ENCODE measurements at regions not wholly inside any gene's neighbourhood (a gene's known extent, or its start where the extent isn't known, plus 50 kb on each side); places are given as distances from the start of the nearest gene placed in this dataset.
"Not testable (repeated sequence)": the region's sequence is repeated elsewhere in the genome, so short reads cannot be mapped to it uniquely, and the experiment has no call there.

- DNase-seq, result no peak
Measured at GRCh38 chr1:99062192-99062591, 57.5 kb upstream of the PLPPR5 start.

DNA sequence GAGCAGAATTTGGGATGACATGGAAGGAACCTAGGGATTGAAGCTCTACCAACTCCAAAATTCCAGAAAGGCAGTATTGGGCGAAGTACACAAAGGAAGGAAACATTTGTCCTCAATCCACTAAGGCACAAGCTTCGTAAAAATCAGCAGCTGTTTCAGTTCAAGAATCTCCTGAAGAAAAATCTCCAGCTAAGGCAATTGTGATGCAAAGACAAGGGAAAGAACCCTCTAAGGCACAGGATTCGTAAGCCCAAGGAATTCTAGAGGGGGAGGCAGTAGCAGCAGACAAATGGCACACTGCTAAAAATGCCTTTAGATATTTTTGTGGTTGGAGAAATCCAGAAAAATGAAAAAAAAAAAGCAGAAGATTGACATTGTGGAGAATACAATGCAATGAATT is 64.5 kb upstream of the PLPPR5 start:
- no peak for DNase-seq

DNA sequence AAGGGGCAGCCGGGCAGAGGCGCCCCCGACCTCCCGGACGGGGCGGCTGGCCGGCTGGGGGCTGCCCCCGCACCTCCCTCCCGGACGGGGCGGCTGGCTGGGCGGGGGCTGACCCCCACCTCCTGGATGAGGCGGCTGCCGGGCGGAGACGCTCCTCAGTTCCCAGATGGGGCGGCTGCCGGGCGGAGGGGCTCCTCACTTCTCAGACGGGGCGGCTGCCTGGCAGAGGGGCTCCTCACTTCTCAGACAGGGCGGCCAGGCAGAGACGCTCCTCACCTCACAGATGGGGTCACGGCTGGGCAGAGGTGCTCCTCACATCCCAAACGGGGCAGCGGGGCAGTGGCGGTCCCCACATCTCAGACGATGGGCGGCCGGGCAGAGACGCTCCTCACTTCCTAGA is 73.9 kb upstream of the PLPPR5 start:
- DNase-seq, result not testable (repeated sequence)

DNA sequence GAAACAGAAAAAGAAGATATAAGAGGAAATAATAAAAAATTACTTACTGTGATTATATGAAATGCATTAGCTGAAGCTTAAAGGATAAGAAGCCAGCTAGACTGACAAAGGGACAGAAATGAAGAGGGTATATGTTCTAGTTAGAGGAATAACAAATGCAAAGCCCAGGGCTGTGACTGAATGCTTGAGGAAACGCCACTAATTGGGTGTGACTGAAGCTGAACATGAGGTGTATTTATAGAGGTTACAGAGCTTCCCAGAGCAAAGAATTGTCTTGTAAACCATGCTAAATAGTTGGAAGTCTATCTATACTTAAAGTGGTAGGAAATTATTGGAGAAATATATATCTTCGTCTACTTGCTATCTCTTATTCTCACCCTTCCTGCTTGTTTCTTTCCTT is 77.7 kb upstream of the PLPPR5 start:
- DNase-seq, result no peak

- DNase-seq, result no peak
Measured at GRCh38 chr1:99083338-99083737, 78.7 kb upstream of the PLPPR5 start.

- no peak for DNase-seq
Measured at GRCh38 chr1:99084562-99084961, 79.9 kb upstream of the PLPPR5 start.

GRCh38 chr1:99086057-99086456 is 81.4 kb upstream of the PLPPR5 start:
- DNase-seq, result no peak

DNA sequence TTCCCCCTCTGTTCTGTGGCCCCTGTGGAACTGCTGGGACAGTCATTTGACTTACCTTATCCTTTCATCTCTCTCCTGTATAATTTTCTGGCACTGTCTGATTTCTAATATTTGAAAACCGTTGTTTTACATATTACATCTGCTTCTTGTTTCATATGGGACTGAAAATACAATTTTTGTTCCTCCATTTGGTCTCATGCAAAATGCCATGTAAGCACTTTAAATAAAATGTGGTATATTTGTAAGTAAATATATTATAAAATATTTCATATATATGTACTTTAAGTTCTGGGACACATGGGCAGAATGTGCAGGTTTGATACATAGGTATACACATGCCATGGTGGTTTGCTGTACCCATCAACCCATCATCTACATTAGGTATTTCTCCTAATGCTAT is 93.9 kb upstream of the PLPPR5 start:
- DNase-seq, result no peak

GRCh38 chr1:99106274-99106673 is 101.6 kb upstream of the PLPPR5 start:
- no peak for DNase-seq

DNA sequence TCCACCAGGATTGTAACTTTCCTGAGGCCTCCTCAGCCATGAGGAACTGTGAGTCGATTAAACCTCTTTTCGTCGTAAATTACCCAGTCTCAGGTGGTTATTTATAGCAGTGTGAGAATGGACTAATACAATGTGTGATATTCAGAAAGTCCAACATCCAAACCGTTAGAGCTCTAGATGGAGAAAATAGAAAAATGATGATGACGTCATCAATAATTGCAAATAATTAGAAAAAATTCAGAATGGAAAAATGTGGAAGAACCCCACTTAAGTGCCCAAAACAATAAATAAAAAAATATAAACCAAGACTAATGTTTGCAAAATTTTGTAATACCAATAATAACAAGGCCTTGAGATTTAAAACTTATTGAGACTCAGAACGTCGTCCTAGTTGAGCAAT is 103.0 kb upstream of the PLPPR5 start:
- no peak for DNase-seq

GRCh38 chr1:99110140-99111041 is 105.7 kb upstream of the PLPPR5 start:
- no peak for DNase-seq

GRCh38 chr1:99115231-99115630 is 110.6 kb upstream of the PLPPR5 start:
- DNase-seq, result no peak

DNA sequence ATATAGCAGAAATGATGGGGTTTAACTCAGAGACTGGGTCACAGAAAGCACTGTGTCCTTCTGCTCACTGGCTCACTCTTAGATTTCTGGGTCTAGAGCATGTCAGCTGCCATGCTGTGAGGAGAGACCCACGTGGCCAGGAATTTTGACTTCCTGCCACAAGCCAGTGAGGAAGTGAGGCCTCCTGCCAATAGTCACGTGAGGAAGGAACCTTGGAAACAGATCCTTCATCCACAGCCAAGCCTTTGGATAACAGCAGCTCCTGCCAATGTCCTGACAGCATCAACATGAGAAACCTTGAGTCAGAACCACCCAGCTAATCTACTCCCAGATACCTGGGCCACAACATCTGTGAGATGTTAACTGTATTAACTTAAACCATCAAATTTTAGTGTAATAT is 114.5 kb upstream of the PLPPR5 start:
- no peak for DNase-seq

- DNase-seq, result no peak
Measured at GRCh38 chr1:99122039-99122438, 117.4 kb upstream of the PLPPR5 start.

DNA sequence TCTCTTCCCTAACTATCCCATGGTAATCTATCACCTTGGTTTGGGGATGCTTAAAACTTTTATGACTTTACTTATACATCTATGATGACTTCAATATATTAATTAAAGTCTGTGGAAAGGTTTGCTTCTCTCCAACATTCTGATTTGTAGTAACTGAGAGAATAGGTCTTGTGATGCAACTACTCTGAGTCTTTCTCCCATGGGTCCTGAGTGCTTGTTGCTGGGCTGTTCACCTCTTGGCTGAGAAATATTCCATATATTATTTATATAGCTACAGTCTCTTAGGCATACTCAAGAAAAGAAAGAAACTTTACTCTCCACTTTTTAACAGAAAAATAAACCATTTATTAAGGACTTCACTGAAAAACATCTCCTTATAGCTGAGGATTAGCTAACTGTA is 119.3 kb upstream of the PLPPR5 start:
- DNase-seq, result no peak

DNA sequence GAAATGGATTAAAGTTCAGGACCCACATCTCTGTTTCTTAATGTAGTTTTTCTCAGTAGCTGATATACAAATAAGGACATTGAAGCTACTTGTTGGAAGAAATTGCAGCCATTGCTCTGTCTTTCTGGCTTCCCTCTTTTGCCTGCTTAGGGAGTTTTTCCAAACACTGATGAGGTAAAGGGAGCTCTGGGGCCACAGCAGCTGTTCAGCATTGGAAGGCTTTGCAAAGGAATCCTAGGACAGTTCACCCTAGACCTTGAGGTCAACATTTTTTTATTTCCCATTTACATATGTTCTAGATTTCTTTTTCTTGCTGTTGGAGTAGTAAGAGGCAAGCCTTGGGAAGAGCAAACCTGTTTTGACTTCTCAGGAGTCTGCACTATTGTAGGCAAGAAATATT is 126.9 kb upstream of the PLPPR5 start:
- DNase-seq, result no peak

GRCh38 chr1:99133756-99134500 is 129.3 kb upstream of the PLPPR5 start:
- peak; percentile 78 for DNase-seq

DNA sequence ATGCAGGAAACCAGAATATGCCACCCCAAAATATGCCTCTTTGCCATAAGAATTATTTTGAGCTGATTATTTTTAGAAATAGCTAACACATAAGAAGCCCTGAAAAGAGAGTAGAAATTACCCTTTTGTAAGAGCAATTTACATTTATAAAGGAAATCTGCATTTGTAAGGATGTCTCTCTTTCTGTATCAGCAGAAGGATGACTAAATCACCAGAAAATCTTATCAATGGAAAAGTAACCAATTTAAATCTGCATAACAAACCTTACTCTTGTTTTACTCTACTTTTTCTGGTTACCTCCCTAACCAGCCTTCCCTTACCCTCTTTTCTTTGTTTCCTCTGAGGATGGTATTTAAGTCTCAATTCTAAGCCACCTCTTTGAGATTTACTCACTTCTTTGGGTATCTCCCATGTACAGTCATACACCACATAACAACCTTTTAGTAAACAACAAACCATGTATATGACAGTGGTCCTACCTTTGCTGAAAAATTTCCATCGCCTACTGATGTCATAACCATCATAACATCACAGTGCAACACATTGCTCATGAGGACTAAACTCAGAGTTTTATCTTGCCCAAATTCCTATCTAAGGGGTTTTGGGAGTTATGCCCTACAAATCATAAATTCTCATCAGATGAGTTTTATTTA is 126.6 kb upstream of the PLPPR4 start:
- no peak for DNase-seq

DNA sequence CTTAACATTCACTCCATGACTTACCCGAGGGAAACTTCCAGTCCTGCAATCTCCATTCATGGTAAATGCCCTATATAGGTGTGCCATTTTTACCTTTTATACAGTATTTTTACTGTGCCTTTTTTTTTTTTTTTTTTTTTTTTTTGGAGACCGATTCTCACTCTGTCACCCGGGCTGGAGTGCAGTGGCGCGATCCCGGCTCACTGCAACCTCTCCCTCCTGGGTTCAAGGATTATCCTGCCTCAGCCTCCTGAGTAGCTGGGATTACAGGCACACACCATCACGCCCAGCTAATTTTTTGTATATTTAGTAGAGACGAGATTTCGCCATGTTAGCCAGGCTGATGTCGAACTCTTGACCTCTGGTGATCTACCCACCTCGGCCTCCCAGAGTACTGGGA is 124.4 kb upstream of the PLPPR4 start:
- no peak for DNase-seq

DNA sequence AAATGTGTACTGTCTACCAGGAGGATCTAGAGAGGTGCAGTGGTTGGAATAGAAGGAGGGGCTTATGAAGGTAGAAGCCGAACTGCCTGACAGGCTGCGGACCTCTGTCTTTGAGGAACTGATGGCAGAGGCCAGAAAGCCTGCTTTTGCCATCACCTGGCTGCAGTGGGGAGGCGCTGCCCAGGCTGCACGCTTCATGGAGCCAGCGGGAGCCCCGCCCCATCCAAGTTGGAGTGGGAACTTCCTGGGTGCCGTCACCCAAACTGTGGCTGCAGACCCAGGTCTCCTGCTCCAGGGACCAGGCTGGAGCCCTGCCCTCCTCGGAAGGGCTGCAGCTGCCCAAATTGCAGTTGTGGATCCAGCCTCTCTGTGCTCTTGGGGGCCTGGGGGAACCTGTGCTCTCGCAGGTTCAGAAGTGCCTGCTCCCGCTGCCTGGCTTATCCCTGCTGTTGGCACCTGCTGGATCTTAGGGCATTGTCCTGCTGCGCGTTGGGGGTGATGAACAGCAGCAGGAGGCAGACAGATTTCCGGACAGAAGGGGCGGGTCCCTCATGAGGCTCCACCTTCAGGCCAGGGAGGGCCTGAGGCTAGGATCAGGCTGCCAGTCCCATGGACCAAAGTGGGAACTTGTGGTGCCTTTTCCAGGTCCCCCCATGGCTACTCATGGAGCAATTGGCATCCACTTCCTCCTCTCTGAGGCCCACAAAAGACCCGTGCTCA is 118.0 kb upstream of the PLPPR4 start:
- DNase-seq, result peak; percentile 100

DNA sequence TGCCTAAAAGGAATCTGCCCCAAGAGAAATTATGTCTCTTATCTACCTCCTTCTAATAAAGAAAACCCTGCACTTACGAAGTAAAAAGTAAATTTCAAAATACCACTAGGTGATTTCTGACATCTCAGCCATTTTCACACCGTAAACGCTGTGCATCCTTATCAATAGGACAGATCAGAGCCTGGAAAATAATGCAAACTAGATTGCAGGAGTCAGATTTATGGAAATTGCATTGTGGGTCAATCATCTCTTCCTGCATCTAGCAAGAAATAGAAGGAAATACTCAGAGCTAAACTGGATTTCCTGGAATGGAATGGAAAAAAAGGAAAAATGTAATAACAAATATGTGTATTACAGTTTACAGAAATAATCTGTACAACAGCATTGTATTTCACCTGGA is 114.3 kb upstream of the PLPPR4 start:
- no peak for DNase-seq

GRCh38 chr1:99152132-99152531 is 112.2 kb upstream of the PLPPR4 start:
- DNase-seq, result no peak

DNA sequence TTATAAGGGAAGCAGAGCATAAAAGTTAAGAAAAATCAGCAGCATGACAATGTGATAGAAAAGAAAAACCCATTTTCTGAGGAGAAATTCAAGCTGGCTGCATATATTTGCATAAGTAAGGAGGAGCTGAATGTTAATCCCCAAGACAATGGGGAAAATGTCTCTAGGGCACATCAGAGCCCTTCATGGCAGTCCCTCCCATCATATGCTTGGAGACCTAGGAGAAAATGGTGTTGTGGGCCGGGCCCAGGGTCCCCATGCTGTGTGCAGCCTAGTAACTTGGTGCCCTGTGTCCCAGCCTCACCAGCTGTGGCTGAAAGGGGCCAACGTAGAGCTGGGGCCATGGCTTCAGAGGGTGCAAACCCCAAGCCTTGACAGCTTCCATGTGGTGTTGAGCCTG is 100.6 kb upstream of the PLPPR4 start:
- DNase-seq, result no peak
